Heart left ventricle (tissue), 13 donors: ENCODE measurements at regions not wholly inside any gene's neighbourhood (a gene's known extent, or its start where the extent isn't known, plus 50 kb on each side); places are given as distances from the start of the nearest gene placed in this dataset.

Experiments used
- CTCF ChIP-seq, 12 donors: fragments of 200-600 bp; sonication (generic) in 4 of 12; IDR thresholded peaks; one replicate each; pipeline versions ENCODE4 v1.5.0 to v1.8.0; 2018 to 2022; ENCODE audit warnings: antibody characterized with exemption in 12 of 12, mild to moderate bottlenecking in 5 of 12
- POLR2A ChIP-seq, 2 donors: fragments of 450-650 bp; IDR thresholded peaks; one replicate each; pipeline ENCODE4 v1.6.1; 2017; ENCODE audit warnings: antibody characterized with exemption in 2 of 2, mild to moderate bottlenecking in 2 of 2, moderate library complexity in 2 of 2
- donor health status: ischemic (EF 13 %, LVEDD 7.1; RV severe dilation, severe dysfunction).
- donor health status: DM: no; HTN: yes; CAD: no.
- donor health status: DM: no; HTN: no; CAD: no.
- donor health status: ischemic (EF 25% LVEDD 6.9; RV normal size, moderate dysfunction).
- donor health status: ischemic (EF 25% LVEDD 5.7; RV mildly dilated, moderate dysfunction).
- donor health status: ischemic (EF 35%, LVEDD 5.7; RV mildly dilated, moderate dysfunction).
- donor health status: nonischemic (EF 11% LVEDD 7.7; RV severe dilation, severe dysfunction).
- donor health status: DM: yes; HTN: yes; CAD: no.
- donor health status: PGD.
- donor health status: ischemic (EF 29% LVEDD 5.4; RV normal size, mild dysfunction).
- donor health status: nonischemic (EF 23%, LVEDD 6.1; RV moderate dilation, normal function).

DNA sequence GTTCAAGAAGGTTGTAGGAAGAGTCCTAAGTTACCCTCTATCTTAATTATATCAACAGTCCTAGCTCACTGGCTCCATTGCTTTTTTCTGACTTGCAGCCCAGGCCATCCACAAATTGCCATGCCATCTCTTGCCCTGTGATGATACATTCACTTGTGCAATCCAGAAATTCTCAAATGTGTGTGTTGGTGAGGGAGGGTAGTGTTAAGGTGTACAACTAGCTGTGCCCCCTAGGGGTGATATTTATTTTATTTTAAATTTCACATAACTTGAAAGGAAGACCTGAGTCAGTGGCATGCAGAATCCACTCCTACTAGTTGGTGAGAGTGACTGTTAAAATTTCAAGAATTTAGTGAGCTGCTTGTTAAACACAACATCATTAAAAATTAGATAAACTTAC, 156.1 kb upstream of the ANKRD28 start:
- TF ChIP-seq CTCF (IDR thresholded peaks at IDR 0.05) (peak in 2 of 12 donors; percentile 11 to 20), POLR2A (IDR thresholded peaks at IDR 0.05) (no peak)
